Small intestine (tissue), 7 donors: ENCODE measurements at regions not wholly inside any gene's neighbourhood (a gene's known extent, or its start where the extent isn't known, plus 50 kb on each side); places are given as distances from the start of the nearest gene placed in this dataset.

Experiments
- DNase-seq, 2 donors: peaks; one replicate each; pipeline versions ENCODE4 v3.0.0 to v3.0.0-alpha.2; 2013
- FAIRE-seq: peaks from 2 replicates; lab custom pipeline; 2012; peaks lifted over from hg19 to GRCh38; lab: Jason Lieb, UNC
- H3K27ac ChIP-seq, 3 donors: one replicate each; pipeline ENCODE4 v1.5.1; 2013; ENCODE audit warnings: low read length in 2 of 3, mild to moderate bottlenecking in 2 of 3, control low read depth in 1 of 3, inconsistent platforms in 1 of 3, low read depth in 1 of 3, moderate library complexity in 1 of 3
- H3K27me3 ChIP-seq, 3 donors: one replicate each; pipeline ENCODE4 v1.6.1; 2013; ENCODE audit warnings: low read length in 3 of 3, inconsistent platforms in 1 of 3; ENCODE audit not compliant: control insufficient read depth in 3 of 3, insufficient read depth in 3 of 3
- H3K36me3 ChIP-seq, 3 donors: one replicate each; pipeline ENCODE4 v1.6.1; 2013; ENCODE audit warnings: low read length in 3 of 3, inconsistent platforms in 1 of 3, low read depth in 1 of 3, mild to moderate bottlenecking in 1 of 3, moderate library complexity in 1 of 3; ENCODE audit not compliant: control insufficient read depth in 3 of 3, insufficient read depth in 2 of 3
- H3K4me1 ChIP-seq, 3 donors: one replicate each; pipeline ENCODE4 v1.6.1; 2013; ENCODE audit warnings: low read length in 2 of 3, inconsistent platforms in 1 of 3, low read depth in 1 of 3, mild to moderate bottlenecking in 1 of 3, moderate library complexity in 1 of 3; ENCODE audit not compliant: control insufficient read depth in 3 of 3, insufficient read depth in 2 of 3
- H3K4me3 ChIP-seq, 3 donors: one replicate each; pipeline ENCODE4 v1.5.1; 2013; ENCODE audit warnings: low read length in 3 of 3, control low read depth in 1 of 3, inconsistent platforms in 1 of 3, low read depth in 1 of 3, mild to moderate bottlenecking in 1 of 3, moderate library complexity in 1 of 3
- H3K9me3 ChIP-seq, 2 donors: one replicate each; pipeline ENCODE4 v1.6.1; 2013; ENCODE audit warnings: low read depth in 1 of 2, low read length in 1 of 2; ENCODE audit not compliant: control insufficient read depth in 2 of 2, insufficient read depth in 1 of 2
- WGBS, 3 donors: extraction: QIAGEN DNeasy Blood & Tissue Kit; methylation state at CpG; one replicate each; pipeline ENCODE4 v1.1.7; 2013; 5-methylcytosine and 5-hydroxymethylcytosine counted together
- donor health status: healthy with polysubstance abuse.
- donor health status: control.
- donor health status: control.
- donor health status: Bipolar disorder and iron deficiency.
- donor health status: healthy.

DNA sequence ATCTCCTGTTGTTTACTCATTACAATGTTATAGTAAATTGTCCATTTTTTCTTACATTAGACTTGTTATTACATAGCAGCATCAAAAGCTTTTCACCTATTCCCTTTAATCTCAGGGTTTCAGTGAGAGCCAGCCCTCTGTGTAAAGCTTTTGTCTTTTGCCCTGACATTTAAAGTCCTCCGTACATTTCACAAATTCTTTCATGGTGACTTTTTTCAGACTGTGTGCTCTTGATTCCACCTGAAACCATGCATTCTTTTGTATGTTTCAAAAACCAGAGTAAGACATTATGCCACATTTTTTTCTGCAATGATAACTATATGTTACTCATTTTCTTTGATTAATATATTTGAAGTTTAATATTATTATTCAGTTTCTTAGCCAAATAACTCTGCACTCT, 781.4 kb upstream of the ROBO1 start:
- H3K27me3 ChIP-seq, result no peaks in the 10 kb centered on the region
- no peak overlapping the region for H3K27ac ChIP-seq
- no peaks in the 10 kb centered on the region for H3K4me1 ChIP-seq
- no peak overlapping the region for H3K4me3 ChIP-seq
- 73 to 79% (median 74%) methylated on average over 1 of the region's 1 CpG for WGBS, 3 donors
- DNase-seq, result no peak
- no peak for FAIRE-seq
- no peaks in the 10 kb centered on the region for H3K36me3 ChIP-seq
- no peaks in the 10 kb centered on the region for H3K9me3 ChIP-seq

DNA sequence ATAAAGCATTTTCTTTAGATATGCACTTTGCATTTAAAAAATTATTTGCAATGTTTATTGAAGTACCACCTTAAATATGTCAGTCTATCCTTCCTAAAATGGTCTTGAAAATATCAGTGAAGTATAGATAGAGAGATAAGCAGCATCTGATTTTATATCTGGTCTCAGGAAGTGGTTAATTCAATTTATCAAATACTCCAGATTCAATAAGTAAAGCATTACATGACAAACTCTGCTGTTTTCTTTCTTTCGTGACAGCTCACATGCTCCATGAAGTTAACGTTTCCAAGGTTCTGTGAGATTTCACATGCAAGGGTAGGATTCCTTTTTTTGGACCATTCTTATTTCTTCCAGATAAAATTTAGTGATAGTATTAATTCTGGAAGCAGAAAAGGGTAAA, 775.4 kb upstream of the ROBO1 start:
- no peak for DNase-seq
- no peaks in the 10 kb centered on the region for H3K4me1 ChIP-seq
- 81 to 86% (median 82%) methylated on average over 2 of the region's 2 CpGs for WGBS, 3 donors
- H3K9me3 ChIP-seq, result no peaks in the 10 kb centered on the region
- no peak for FAIRE-seq
- H3K4me3 ChIP-seq, result no peak overlapping the region
- H3K36me3 ChIP-seq, result no peaks in the 10 kb centered on the region
- no peak overlapping the region for H3K27ac ChIP-seq
- no peaks in the 10 kb centered on the region for H3K27me3 ChIP-seq

DNA sequence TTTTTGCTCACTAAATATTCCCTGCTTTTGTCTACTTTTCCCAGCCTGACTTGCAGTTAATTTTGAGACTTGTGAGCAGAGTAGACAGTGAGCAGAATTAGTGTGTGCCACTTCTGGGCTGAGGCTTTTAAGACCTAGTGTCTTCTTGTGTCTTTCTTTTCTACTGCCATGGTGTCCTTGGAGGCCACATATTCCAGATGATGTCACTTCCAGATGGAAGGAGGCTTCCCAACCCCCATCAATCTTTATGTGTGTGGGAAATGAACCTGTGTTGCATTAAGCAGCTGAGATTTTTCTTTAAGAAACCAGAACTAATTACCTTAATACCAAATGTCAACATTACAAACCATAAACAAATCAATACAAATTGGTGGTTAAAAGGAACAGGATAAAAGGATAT, 774.7 kb upstream of the ROBO1 start:
- no peak overlapping the region for H3K4me3 ChIP-seq
- H3K9me3 ChIP-seq, result no peaks in the 10 kb centered on the region
- FAIRE-seq (no peak), DNase-seq (no peak)
- no peaks in the 10 kb centered on the region for H3K4me1 ChIP-seq
- no peak overlapping the region for H3K27ac ChIP-seq
- no peaks in the 10 kb centered on the region for H3K27me3 ChIP-seq
- no peaks in the 10 kb centered on the region for H3K36me3 ChIP-seq

DNA sequence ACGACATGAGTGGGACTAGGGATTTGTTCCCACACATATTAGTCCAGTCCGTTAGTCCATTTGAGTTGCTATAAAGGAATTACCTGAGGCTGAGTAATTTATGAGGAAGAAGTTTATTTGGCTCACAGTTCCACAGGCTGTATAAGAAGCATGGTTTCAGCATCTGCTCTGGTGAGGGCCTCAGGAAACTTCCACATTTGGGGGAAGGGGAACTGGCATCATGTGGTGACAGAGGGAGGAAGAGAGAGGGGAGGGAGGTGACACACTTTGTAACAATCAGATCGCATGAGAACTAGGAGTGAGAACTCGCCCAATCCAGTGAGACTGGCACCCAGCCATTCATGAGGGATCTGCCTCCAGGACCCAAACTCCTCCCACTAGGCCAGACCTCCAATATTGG, 769.9 kb upstream of the ROBO1 start:
- H3K27ac ChIP-seq, result no peak overlapping the region
- H3K36me3 ChIP-seq, result no peaks in the 10 kb centered on the region
- H3K4me1 ChIP-seq, result no peaks in the 10 kb centered on the region
- WGBS, 3 donors, result 67 to 83% (median 68%) methylated on average over 4 of the region's 4 CpGs
- H3K9me3 ChIP-seq, result no peaks in the 10 kb centered on the region
- FAIRE-seq (no peak), DNase-seq (no peak)
- no peak overlapping the region for H3K4me3 ChIP-seq
- H3K27me3 ChIP-seq, result no peaks in the 10 kb centered on the region

DNA sequence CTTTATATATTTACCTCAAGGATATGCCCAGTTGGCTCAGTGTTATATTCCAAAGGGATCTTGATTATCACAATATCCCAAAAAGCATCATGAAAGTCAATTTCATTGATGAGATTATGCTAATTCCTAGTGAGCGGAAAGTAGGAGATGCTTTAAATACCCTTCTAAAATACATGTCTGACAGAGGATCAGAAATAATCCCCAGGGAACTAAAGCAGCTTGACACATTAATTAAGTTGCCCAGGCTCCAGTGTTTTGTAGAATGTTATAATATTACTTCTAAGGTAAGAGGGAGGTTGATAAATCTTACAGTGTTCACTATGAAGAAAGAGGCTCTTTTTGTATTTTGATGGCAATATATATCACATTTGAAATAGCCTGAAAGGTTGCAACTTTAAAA, 767.5 kb upstream of the ROBO1 start:
- Histone ChIP-seq H3K4me1 (no peaks in the 10 kb centered on the region), H3K4me3 (no peak overlapping the region), H3K9me3 (no peaks in the 10 kb centered on the region), H3K27me3 (no peaks in the 10 kb centered on the region), H3K27ac (no peak overlapping the region), H3K36me3 (no peaks in the 10 kb centered on the region)
- DNase-seq (no peak), FAIRE-seq (no peak)
- WGBS, 3 donors, result 93 to 97% (median 97%) methylated on average over 1 of the region's 1 CpG

DNA sequence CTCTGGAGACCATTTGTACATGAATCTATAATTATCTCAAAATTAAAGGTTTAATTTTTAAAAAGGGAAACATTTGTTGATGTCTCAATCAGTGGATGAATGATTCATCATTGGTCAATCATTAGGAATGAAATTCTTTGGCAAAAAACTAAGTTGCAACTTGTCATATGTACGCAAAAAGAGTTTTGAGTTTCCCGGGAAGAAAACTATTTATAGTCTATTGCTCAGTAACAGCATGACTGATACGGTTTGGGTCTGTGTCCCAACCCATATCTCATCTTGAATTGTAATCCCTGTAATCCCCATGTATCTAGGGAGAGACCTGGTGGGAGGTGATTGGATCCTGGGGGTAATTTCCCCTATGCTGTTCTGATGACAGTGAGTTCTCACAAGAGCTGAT, 765.8 kb upstream of the ROBO1 start:
- 70 to 84% (median 79%) methylated on average over 3 of the region's 3 CpGs for WGBS, 3 donors
- H3K4me3 ChIP-seq, result no peak overlapping the region
- FAIRE-seq (no peak), DNase-seq (no peak)
- H3K27me3 ChIP-seq, result no peaks in the 10 kb centered on the region
- H3K27ac ChIP-seq, result no peak overlapping the region
- H3K9me3 ChIP-seq, result peaks cover 0 to 2% of the 10 kb centered on the region in 2 donors
- no peaks in the 10 kb centered on the region for H3K4me1 ChIP-seq
- H3K36me3 ChIP-seq, result no peaks in the 10 kb centered on the region

DNA sequence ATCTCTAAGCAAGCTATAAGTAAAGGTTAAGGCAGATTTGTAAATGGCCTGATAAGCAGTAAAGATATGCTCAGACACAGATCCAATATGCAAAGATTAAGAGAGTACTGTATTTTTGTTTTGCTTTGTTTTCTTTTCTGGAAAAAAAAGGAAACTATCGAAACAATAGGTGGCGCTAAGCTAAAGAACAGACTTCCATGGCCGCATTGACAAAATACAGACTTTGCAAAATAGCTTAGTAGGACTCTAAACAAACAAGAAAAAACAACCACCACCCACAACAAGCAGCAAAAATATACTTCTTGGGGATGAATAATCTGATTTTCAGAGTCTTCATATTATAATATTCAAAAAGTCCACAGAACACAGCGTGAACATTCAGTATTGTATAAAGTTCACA, 758.4 kb upstream of the ROBO1 start:
- no peak for DNase-seq
- 76 to 85% (median 84%) methylated on average over 4 of the region's 4 CpGs for WGBS, 3 donors
- no peak for FAIRE-seq

DNA sequence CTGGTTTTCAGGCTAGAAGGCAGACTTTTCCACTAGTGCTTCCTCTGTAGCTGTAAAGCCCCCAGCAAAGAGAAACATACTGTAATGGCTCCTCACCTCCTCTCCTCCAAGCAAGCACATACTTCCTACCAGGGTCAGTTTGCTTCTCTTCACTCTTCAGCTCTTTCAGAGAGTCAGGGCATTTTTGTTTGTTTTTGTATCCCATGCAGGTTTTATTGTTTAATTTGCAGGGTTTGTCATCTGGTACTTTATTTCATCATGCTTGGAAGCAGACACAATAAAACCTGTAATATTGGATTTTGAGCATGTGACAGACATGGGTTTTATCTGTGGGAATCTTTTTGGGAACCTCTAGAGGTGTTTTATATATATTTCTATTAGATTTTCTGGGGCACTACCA, 753.3 kb upstream of the ROBO1 start:
- no peak for DNase-seq
- Histone ChIP-seq H3K36me3 (no peaks in the 10 kb centered on the region), H3K9me3 (no peaks in the 10 kb centered on the region), H3K27me3 (no peaks in the 10 kb centered on the region), H3K4me1 (no peaks in the 10 kb centered on the region), H3K4me3 (no peak overlapping the region), H3K27ac (no peak overlapping the region)
- FAIRE-seq, result no peak

More for the DNA sequence above, 758.4 kb upstream of the ROBO1 start:
- Histone ChIP-seq H3K27me3 (no peaks in the 10 kb centered on the region), H3K4me1 (no peaks in the 10 kb centered on the region), H3K36me3 (no peaks in the 10 kb centered on the region), H3K4me3 (no peak overlapping the region), H3K9me3 (peaks cover 0 to 4% of the 10 kb centered on the region in 2 donors), H3K27ac (no peak overlapping the region)

DNA sequence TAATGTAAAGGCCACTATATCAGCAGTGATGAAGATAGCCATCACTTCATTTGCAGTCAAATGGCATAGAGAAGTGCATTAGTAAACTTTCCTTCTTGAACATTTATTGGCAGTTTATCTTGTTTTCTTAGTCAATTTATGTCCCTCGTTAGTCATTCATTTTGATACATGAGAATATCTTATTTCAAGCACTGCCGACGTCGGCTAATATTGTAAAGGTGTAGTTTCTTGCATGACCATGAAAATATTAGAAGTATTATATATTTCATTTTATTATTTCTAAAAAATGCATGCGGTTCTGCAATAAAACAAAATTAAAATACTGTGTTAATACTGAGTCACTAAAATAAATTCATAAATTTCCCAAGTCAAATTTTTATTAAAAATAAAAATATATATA, 751.6 kb upstream of the ROBO1 start:
- Histone ChIP-seq H3K27ac (no peak overlapping the region), H3K4me3 (no peak overlapping the region), H3K4me1 (no peaks in the 10 kb centered on the region), H3K27me3 (no peaks in the 10 kb centered on the region), H3K9me3 (no peaks in the 10 kb centered on the region), H3K36me3 (no peaks in the 10 kb centered on the region)
- no peak for DNase-seq
- FAIRE-seq, result no peak
- WGBS, 3 donors, result 87 to 91% (median 90%) methylated on average over 5 of the region's 5 CpGs
